H1 (cell line): ENCODE measurements at regions not wholly inside any gene's neighbourhood (a gene's known extent, or its start where the extent isn't known, plus 50 kb on each side); places are given as distances from the start of the nearest gene placed in this dataset.

Experiments
- POU5F1 ChIP-seq: IDR thresholded peaks from 2 replicates; pipeline ENCODE4 v1.6.1; 2011; ENCODE audit warnings: low read depth, mild to moderate bottlenecking, low read length, moderate library complexity
- SP4 ChIP-seq: IDR thresholded peaks from 2 replicates; pipeline ENCODE4 v1.6.1; 2012; ENCODE audit warnings: low read length, inconsistent platforms
- ZNF274 ChIP-seq: IDR thresholded peaks from 2 replicates; pipeline ENCODE4 v1.7.0; 2012; ENCODE audit warnings: low read length, borderline replicate concordance; ENCODE audit errors: extremely low read depth

- TF ChIP-seq ZNF274 (no peak), SP4 (no peak), POU5F1 (no peak)
Observed at GRCh38 chr1:98099501-98099900, 178.7 kb upstream of the DPYD start (continued).
